Tibial nerve (tissue), 4 donors: ENCODE measurements at regions not wholly inside any gene's neighbourhood (a gene's known extent, or its start where the extent isn't known, plus 50 kb on each side); places are given as distances from the start of the nearest gene placed in this dataset.

Source experiments
- CTCF ChIP-seq, 5 experiments: fragments of 200-600 bp in 3 of 5; fragments of 450-650 bp in 2 of 5; sonication (generic) in 3 of 5; IDR thresholded peaks; one replicate each; pipeline ENCODE4 v1.5.1; 2016 to 2019; ENCODE audit warnings: antibody characterized with exemption in 5 of 5, mild to moderate bottlenecking in 3 of 5, moderate library complexity in 2 of 5
- EP300 ChIP-seq, 2 donors: sonication (generic); formaldehyde crosslinking; IDR thresholded peaks; one replicate each; pipeline ENCODE4 v1.6.1; 2017; ENCODE audit warnings: antibody characterized with exemption in 2 of 2, mild to moderate bottlenecking in 1 of 2
- POLR2A ChIP-seq, 2 donors: fragments of 450-650 bp; IDR thresholded peaks; one replicate each; pipeline ENCODE4 v1.6.1; 2017; ENCODE audit warnings: antibody characterized with exemption in 2 of 2, mild to moderate bottlenecking in 2 of 2, moderate library complexity in 2 of 2

- no peak for TF ChIP-seq CTCF (IDR thresholded peaks at IDR 0.05)
- TF ChIP-seq POLR2A (IDR thresholded peaks at IDR 0.05) = no peak
- TF ChIP-seq EP300 (IDR thresholded peaks at IDR 0.05) = no peak
Observed at GRCh38 chr1:189175889-189176288, 1301.8 kb downstream of the BRINP3 start.
